ENCODE measurements at regions not wholly inside any gene's neighbourhood (a gene's known extent, or its start where the extent isn't known, plus 50 kb on each side); places are given as distances from the start of the nearest gene placed in this dataset.

- TF ChIP-seq TARDBP (IDR thresholded peaks at IDR 0.05) (no peak), SUZ12 (IDR thresholded peaks at IDR 0.05) (no peak), BHLHE40 (IDR thresholded peaks at IDR 0.05; ENCODE audit: borderline replicate concordance) (no peak), FOXA1 (IDR thresholded peaks at IDR 0.05) (no peak), ZNF384 (IDR thresholded peaks at IDR 0.05) (no peak), FOXM1 (IDR thresholded peaks at IDR 0.05; ENCODE audit: borderline replicate concordance) (no peak)
Observed at GRCh38 chr10:123422261-123422660, 243.9 kb upstream of the GPR26 start.

Data from HEK293T (cell line).